Epithelial cell of proximal tubule (primary cell): ENCODE measurements at regions not wholly inside any gene's neighbourhood (a gene's known extent, or its start where the extent isn't known, plus 50 kb on each side); places are given as distances from the start of the nearest gene placed in this dataset.

Experiments used
- DNase-seq: peaks from one replicate; pipeline ENCODE4 v3.0.0-alpha.2; 2011; ENCODE audit warnings: low read depth
- H3K4me3 ChIP-seq: 2 replicates; pipeline ENCODE4 v1.5.1; 2011; ENCODE audit warnings: low read depth, mild to moderate bottlenecking, low read length
- TF ChIP-seq, protein P1 (sequence below): conservative IDR thresholded peaks from 2 replicates; pipeline ENCODE4 v1.5.1; 2012; ENCODE audit warnings: low read depth, mild to moderate bottlenecking, low read length

DNA sequence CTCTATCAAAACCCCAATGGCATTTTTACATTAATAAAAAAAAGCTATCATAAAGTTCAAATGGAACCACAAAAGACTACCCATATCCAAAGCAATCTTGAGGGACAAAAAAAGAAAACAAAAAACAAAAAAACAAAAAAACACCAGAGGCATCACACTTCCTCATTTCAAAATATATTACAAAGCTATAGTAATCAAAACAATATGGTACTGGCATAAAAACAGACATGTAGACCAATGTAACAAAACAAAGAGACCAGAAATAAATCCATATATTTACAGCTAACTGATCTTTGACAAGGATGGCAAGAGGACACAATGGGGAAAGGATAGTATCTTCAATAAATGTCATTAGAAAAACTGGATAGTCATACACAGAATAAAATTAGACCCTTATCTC is 245.1 kb upstream of the MSX2 start:
- H3K4me3 ChIP-seq = no peak overlapping the region
- DNase-seq = no peak
- TF ChIP-seq, protein P1, sequence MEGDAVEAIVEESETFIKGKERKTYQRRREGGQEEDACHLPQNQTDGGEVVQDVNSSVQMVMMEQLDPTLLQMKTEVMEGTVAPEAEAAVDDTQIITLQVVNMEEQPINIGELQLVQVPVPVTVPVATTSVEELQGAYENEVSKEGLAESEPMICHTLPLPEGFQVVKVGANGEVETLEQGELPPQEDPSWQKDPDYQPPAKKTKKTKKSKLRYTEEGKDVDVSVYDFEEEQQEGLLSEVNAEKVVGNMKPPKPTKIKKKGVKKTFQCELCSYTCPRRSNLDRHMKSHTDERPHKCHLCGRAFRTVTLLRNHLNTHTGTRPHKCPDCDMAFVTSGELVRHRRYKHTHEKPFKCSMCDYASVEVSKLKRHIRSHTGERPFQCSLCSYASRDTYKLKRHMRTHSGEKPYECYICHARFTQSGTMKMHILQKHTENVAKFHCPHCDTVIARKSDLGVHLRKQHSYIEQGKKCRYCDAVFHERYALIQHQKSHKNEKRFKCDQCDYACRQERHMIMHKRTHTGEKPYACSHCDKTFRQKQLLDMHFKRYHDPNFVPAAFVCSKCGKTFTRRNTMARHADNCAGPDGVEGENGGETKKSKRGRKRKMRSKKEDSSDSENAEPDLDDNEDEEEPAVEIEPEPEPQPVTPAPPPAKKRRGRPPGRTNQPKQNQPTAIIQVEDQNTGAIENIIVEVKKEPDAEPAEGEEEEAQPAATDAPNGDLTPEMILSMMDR = no peak

DNA sequence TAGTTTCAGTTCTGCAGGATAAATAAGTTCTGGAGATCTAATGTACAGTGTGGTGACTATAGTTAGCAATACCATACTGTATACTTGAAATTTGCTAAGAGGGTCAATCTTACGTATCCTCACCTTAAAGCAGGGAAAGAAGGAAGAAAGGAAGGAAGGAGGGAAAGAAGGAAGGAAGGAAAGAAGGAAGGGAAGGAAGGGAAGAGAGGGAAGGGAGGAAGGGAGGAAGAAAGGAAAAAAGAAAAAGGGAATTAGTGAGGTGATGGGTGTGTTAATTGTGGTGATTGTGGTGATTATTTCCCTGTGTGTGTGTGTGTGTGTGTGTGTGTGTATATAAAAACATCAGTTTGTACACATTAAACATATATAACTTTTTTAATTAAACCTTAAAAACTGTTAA is 242.6 kb upstream of the MSX2 start:
- DNase-seq = no peak
- no peak overlapping the region for H3K4me3 ChIP-seq
- TF ChIP-seq, protein P1 = no peak

DNA sequence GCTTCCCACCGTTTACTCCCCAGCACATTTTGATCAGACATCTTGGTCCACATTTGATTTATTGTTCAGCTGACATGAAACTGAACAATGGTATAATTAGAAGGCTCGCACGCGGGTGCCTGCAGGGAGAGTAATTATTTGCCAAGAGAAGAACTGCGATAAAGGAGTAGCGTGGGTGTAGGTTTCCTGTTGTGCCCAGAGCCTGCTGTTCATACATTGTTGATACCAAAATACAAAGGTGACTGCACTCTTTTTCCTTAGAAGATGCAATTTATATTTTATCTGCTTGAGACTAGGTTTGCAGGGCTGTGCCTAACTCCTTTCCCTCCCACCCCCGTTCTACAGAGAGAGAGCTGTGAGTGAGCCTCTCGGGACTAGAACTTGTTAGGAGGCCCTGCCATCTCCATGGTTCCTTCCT is 241.8 kb upstream of the MSX2 start:
- TF ChIP-seq, protein P1 = no peak
- no peak for DNase-seq
- no peak overlapping the region for H3K4me3 ChIP-seq

DNA sequence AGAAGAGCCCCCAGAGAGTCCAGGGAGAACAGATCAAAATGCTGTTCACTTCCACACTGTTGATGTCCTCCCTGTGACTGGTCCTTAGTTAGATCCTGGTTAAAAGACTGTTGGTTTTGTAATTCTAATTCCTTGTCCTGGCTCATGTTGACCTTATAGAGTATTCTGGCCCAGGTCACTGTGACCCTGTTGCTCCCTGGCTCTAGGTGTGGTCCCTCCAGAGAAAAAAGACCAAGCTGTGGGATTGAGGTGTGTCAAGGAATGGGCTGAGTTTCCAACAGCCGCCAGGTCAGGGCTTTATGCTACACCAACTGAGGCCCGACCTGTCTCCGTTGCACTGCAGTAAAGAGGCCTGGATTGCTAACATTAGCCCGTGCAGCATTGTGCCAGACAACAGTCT is 241.0 kb upstream of the MSX2 start:
- H3K4me3 ChIP-seq = no peak overlapping the region
- TF ChIP-seq, protein P1 = no peak
- no peak for DNase-seq

DNA sequence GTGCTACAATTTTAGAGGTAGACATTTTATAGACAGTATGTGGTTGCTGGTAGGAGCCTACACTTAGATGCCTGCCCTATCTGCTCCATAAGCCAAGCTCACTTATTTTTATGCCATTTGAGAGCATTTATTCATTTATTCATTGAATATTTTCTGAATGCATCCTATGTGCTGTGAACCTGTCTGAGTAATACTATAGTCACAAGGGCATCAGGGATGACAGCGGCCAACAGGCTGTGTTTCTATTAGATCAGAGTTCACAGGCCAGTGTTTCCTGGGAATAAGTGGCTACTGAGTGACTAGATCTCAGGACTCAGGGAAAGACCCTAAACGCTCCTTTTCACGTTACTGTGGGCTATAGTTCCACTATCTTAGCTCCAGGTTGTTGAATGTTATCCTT is 235.2 kb upstream of the MSX2 start:
- no peak overlapping the region for H3K4me3 ChIP-seq
- DNase-seq = no peak
- TF ChIP-seq, protein P1 = no peak

DNA sequence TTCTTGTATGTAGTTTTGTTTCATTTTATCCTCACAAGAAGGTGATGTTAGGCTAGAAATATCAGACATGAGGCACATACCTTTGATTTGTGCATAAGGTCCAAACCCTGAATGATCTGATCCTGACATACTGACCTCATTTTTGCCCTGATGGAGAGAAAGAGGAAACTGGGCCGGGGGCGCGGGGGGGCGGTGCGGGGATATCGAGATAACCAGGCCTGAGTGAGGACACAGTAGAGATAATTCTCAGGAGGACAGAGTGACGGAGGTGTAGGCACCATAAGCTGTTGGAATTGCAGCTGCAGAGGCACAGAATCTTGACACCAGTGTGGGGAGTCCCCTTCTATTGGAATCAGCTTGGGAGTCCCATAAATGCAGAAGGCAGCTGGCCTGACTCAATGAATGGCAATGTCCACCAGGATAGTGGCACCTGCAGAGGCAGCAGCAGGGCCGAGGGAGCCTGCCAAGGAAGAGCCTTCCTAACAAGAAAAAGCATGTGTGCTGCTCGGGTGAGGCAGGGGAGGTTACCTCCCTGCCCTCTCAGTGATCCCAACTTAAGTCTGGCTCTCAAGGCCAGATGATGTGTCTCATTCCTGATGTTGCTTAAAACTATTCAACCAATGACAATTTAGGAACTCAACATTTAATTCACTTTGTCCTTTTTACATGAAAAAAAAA is 234.3 kb upstream of the MSX2 start:
- TF ChIP-seq, protein P1 = no peak
- no peak for DNase-seq
- no peak overlapping the region for H3K4me3 ChIP-seq

DNA sequence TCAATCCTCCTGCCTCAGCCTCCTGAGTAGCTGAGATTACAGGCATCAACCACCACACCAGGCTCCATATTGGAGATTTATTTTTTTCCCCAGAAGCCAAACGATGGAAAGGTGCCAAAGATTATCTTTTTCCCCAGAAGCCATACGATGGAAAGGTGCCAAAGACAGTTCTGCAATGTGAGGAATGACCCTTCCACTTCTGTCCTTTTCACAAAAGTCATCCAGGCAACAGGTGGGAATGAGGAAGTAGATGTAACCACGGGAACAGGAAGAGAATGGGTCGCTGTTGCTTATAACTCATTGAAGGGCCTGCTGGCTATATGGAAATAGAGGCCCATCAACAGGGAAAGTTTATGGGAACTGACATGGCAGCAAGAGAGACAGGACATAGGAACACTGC is 233.7 kb upstream of the MSX2 start:
- no peak overlapping the region for H3K4me3 ChIP-seq
- DNase-seq = no peak
- TF ChIP-seq, protein P1 = no peak
